ENCODE measurements at regions not wholly inside any gene's neighbourhood (a gene's known extent, or its start where the extent isn't known, plus 50 kb on each side); places are given as distances from the start of the nearest gene placed in this dataset.

- peaks cover 0 to 6% (median 0%) of the 10 kb centered on the region in 12 donors for H3K4me1 ChIP-seq
- intact Hi-C loops (cut with DNase I) = no loop called here
- H3K27me3 ChIP-seq = no peaks in the 10 kb centered on the region
- peaks cover 0 to 32% (median 3%) of the 10 kb centered on the region in 12 donors for H3K9me3 ChIP-seq
- TF ChIP-seq POLR2A (IDR thresholded peaks at IDR 0.05) = no peak
- TF ChIP-seq, protein P1, sequence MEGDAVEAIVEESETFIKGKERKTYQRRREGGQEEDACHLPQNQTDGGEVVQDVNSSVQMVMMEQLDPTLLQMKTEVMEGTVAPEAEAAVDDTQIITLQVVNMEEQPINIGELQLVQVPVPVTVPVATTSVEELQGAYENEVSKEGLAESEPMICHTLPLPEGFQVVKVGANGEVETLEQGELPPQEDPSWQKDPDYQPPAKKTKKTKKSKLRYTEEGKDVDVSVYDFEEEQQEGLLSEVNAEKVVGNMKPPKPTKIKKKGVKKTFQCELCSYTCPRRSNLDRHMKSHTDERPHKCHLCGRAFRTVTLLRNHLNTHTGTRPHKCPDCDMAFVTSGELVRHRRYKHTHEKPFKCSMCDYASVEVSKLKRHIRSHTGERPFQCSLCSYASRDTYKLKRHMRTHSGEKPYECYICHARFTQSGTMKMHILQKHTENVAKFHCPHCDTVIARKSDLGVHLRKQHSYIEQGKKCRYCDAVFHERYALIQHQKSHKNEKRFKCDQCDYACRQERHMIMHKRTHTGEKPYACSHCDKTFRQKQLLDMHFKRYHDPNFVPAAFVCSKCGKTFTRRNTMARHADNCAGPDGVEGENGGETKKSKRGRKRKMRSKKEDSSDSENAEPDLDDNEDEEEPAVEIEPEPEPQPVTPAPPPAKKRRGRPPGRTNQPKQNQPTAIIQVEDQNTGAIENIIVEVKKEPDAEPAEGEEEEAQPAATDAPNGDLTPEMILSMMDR (IDR thresholded peaks at IDR 0.05) = no peak
- WGBS, 4 donors = 59 to 68% (median 63%) methylated on average over 3 of the region's 3 CpGs
- no peak overlapping the region for H3K27ac ChIP-seq
- no peaks in the 10 kb centered on the region for H3K36me3 ChIP-seq
- ATAC-seq = no peak
- no peak overlapping the region for H3K4me3 ChIP-seq
- DNase-seq = no peak
Observed at GRCh38 chr7:20503278-20503950, 112.1 kb upstream of the ABCB5 start.

DNA sequence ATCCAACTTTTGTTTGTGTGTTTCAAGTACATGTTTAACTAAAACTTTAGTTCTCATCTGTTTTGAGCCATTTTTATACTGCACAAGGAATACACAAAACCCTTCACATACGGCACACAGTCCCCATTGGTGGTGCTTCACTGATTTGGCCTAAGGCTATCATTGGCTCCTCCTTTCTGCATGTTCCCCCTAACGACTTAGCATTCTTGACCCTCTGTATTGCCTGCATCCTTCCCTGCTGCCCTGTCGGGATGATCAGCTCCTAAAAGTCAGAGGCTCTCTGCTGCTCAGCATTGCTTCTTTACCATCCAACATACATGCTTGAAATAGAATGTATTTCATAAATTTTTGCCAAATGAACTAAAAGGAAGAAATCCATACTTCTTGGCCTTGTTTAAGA lies 111.4 kb upstream of the ABCB5 start:
- H3K36me3 ChIP-seq = no peaks in the 10 kb centered on the region
- intact Hi-C loops (cut with DNase I) = no loop called here
- H3K27ac ChIP-seq = no peak overlapping the region
- H3K27me3 ChIP-seq = no peaks in the 10 kb centered on the region
- ATAC-seq = no peak
- TF ChIP-seq, protein P1 (IDR thresholded peaks at IDR 0.05) = no peak
- no peak for TF ChIP-seq POLR2A (IDR thresholded peaks at IDR 0.05)
- no peak overlapping the region for H3K4me3 ChIP-seq
- no peak for DNase-seq
- H3K4me1 ChIP-seq = peaks cover 0 to 6% (median 0%) of the 10 kb centered on the region in 12 donors
- WGBS, 4 donors = 63 to 77% (median 70%) methylated on average over 3 of the region's 3 CpGs
- H3K9me3 ChIP-seq = peaks cover 0 to 26% (median 0%) of the 10 kb centered on the region in 12 donors

GRCh38 chr7:20506175-20506574 lies 109.3 kb upstream of the ABCB5 start:
- Histone ChIP-seq H3K27ac (no peak overlapping the region), H3K9me3 (peaks cover 0 to 6% (median 0%) of the 10 kb centered on the region in 12 donors), H3K4me1 (peaks cover 0 to 6% (median 0%) of the 10 kb centered on the region in 12 donors), H3K36me3 (no peaks in the 10 kb centered on the region), H3K4me3 (no peak overlapping the region), H3K27me3 (no peaks in the 10 kb centered on the region)
- no peak for DNase-seq
- intact Hi-C loops (cut with DNase I) = no loop called here
- ATAC-seq = no peak
- TF ChIP-seq POLR2A (IDR thresholded peaks at IDR 0.05) = no peak
- TF ChIP-seq, protein P1 (IDR thresholded peaks at IDR 0.05) = no peak
- 58 to 91% (median 88%) methylated on average over 2 of the region's 2 CpGs for WGBS, 4 donors

- 79 to 98% (median 93%) methylated on average over 1 of the region's 1 CpG for WGBS, 4 donors
- Histone ChIP-seq H3K27ac (no peak overlapping the region), H3K36me3 (no peaks in the 10 kb centered on the region), H3K4me1 (peaks cover 0 to 6% (median 0%) of the 10 kb centered on the region in 12 donors), H3K9me3 (no peaks in the 10 kb centered on the region), H3K27me3 (no peaks in the 10 kb centered on the region), H3K4me3 (no peak overlapping the region)
- no peak for TF ChIP-seq POLR2A (IDR thresholded peaks at IDR 0.05)
- TF ChIP-seq, protein P1 (IDR thresholded peaks at IDR 0.05) = no peak
- DNase-seq (no peak), ATAC-seq (no peak)
- intact Hi-C loops (cut with DNase I) = no loop called here
Observed at GRCh38 chr7:20507157-20507556, 108.3 kb upstream of the ABCB5 start.
